NCI-H2081 (cell line): ENCODE measurements at regions not wholly inside any gene's neighbourhood (a gene's known extent, or its start where the extent isn't known, plus 50 kb on each side); places are given as distances from the start of the nearest gene placed in this dataset.
A peak's percentile ranks its signal among the peaks of the same experiment; 100 is the strongest.
"Not testable (repeated sequence)": the region's sequence is repeated elsewhere in the genome, so short reads cannot be mapped to it uniquely, and the experiment has no call there.

Experiments used
- DNase-seq, 2 experiments: peaks; one replicate each; lab custom pipeline; 2025; lab: John Stamatoyannopoulos, UW

DNA sequence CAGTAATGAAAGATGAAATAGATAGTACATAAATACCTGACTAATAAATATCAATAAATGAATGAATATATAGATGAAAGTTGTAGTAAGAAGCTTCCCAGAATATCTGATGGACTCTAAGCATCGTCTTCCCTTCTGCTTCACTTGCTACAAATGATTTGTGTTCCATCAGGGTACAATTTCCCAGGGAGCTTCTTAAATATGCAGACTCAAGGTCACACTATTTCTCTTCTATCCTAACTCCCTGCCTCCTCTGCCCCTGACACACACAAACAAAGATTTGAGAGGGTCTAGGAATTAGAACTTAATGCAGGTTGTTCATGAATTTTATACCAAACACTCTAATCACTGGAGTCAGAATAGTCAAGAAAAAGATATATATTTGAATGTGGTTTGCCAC lies 415.9 kb upstream of the TMPRSS15 start:
- DNase-seq, result no peak

DNA sequence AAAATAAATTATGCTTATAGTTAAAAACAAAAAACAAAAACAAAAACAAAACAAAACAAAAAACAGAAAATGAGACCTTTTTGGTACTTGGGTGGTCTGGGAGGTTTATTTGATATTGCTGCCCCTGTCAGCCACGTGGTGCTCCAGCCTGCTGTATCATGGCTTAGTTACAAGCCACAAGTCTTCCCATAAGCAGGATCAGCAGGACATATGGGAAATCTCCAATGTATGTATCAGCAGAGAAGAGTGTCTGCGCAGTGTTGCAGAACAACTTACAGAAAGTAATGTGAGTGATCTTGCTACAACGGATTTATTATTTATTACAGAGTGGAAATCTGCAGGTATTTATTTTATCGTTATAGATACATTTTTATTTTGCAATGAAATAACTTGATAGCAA lies 423.0 kb upstream of the TMPRSS15 start:
- no peak for DNase-seq

DNA sequence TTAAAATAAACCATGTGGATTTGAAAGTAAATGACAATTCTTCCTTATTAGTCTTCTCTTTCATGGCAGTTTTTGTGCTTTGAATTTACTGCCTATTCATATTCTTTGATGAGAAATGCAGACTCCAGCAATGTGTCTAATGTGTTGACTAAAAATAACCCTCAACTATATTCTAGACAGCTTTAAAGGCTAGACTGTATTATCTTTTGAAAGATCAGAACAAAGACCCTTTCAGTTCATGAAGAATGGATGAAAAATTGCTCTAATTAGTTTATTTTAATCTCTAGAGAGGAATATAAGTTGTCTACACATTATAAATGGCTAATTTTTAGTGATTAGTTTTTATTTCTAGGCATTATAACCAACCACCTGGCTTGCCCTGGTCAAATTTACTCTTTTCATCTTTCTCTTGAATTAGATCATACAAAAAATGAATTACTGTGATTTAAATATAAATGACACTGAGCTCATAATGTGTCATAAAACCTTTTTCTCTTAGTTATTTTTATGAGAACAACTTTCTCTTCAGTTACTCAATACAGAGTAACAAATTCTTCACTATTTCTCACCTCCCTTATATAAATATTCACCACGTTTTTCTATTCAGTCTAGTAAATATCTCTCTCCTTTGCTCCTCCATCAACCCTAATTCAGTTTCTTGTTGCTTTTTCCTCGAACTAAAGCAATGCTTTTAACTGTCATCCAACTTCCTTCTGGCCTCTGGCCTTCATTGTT lies 428.5 kb upstream of the TMPRSS15 start:
- DNase-seq, result peak in 1 of 2 experiments; percentile 21

DNA sequence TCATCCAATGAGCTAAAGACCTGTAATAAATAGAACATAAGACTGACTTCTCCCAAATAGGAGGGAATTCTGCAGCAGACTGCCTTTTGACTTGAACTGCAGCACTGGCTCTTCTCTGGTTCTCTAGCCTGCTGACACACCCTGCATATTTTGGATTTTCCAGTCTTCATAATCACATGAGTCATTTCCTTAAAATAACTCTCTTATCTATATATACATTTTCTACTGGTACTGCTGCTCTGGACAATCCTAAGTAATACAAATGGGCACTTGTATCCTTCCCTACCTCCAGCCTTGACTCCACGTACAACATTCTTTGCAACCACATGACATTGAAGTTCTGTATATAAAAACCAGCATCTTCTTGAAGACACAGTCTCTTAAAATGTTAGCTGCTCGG lies 429.4 kb upstream of the TMPRSS15 start:
- no peak for DNase-seq

DNA sequence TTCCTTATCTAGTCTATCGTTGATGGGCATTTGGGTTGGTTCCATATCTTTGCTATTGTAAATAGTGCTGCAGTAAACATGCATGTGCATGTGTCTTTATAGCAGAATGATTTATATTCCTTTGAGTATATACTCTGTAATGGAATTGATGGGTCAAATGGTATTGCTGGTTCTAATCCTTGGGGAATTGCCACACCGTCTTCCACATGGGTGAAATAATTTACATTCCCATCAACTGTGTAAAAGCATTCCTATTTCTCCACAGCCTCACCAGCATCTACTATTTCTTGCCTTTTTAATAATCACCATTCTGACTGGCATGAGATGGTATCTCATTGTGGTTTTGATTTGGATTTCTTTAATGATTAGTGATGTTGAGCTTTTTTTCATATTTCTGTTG lies 430.5 kb upstream of the TMPRSS15 start:
- DNase-seq, result not testable (repeated sequence)

DNA sequence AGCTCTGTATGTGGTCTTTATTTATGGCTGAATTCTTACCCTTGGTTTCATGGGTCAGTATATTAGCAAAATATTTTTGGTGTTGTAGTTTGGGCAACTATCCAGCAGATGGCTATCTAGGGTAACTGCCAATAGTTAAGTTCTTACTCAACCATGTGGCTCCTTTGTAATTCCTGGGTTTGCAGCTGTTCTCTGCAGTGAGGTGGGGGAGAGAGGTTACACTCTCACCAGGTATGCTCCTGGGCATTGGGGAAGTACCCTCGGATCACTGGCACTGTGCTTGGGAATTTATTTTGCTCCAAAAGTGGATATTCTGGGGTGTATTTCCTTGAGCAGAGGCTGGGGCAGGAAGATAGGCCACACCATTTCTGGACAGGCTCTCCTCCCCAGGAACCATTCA lies 436.7 kb upstream of the TMPRSS15 start:
- peak in 1 of 2 experiments; percentile 2 for DNase-seq

DNA sequence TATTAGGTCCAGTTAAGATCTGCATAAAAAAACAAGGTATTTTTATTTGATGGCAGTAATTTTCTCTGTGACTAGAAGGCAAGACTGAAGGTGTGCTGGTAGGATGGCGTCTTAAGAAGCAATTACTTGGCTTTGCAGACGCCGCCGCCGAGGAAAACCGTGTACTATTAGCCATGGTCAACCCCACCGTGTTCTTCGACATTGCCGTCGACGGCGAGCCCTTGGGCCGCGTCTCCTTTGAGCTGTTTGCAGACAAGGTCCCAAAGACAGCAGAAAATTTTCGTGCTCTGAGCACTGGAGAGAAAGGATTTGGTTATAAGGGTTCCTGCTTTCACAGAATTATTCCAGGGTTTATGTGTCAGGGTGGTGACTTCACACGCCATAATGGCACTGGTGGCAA lies 454.0 kb upstream of the TMPRSS15 start:
- DNase-seq, result not testable (repeated sequence)

DNA sequence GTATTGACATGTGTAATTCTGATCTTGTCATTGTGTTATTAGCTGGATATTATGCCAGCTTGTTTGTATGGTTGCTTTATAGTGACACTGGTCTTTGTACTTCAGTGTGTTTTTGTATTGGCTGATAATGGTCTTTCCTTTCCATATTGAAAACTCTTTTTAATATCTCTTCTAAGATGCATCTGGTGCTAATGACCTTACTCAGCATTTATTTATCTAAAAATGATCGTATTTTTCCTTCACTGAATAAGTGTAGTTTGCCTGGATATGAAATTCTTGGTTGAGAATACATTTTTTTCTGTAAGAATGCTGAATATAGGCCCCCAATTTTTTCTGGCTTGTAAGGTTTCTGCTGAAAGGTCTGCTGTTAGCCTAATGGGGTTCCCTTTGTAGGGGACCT lies 465.5 kb upstream of the TMPRSS15 start:
- DNase-seq, result no peak

DNA sequence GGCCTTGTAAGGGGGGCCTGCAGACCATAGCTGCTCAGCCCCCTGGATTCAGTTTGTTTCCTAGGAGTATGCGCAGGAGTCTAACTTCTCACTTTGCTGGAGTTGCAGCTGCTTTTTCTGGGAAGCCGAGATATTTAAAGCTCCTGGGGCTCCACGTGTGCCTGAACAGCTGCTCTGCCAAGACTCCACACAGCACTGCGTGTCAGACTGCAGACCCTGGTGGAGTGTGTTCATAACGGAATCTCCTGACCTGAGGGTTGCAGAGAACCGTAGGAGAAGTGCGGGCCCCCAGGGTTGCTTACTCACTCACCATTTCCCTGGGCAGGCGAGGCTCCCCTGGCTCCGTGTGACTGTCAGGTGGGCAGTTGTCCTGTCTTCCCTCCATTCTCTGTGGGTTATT lies 474.3 kb upstream of the TMPRSS15 start:
- DNase-seq, result no peak

DNA sequence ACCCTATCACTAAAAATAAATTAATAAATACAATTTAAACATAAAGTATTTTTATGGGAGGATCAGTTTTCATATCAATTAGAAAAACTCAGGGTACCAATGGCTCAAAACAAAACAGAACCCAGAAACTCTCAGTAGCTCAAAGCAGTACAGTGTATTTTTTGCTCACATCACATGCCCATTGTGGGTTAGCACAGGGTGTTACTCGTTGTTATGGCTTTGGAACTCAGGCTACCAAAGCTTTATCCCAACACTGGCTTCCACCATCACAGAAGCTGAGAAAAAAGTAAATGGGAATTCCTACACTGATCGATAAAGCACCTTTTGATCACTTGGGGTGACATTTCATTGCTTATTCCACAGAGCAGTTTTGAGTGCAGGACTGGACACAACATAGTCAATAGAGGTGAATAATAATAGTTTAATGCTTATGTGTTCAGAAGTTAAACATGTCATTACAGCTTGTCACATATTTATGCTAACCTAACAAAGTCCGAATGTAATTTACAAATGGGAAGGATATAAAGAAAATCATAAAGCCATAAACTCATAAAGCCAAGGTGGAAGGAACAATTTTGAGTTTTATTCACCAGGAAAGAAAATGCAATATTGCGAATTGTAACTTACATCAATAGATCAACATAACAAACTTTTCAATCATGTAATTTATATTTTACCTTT lies 484.5 kb upstream of the TMPRSS15 start:
- DNase-seq, result no peak

DNA sequence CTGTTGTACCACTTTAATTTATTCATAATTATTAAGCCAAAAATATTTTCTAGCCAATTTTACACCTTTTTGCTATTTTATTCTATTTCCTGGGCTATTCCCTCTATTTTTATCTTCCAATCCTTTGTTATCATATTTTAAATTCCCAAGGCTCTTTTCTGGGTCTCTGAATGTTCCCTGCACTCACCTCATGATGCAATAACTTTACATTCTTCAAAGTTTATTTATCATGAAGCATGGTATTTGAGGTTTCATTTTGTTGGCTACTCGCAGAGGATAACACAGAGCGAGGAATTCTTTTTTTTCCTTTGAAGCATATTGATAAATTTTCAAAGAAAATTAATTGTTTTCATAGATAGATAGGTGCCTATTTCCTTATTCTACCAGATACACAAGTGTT lies 489.8 kb upstream of the TMPRSS15 start:
- no peak for DNase-seq

DNA sequence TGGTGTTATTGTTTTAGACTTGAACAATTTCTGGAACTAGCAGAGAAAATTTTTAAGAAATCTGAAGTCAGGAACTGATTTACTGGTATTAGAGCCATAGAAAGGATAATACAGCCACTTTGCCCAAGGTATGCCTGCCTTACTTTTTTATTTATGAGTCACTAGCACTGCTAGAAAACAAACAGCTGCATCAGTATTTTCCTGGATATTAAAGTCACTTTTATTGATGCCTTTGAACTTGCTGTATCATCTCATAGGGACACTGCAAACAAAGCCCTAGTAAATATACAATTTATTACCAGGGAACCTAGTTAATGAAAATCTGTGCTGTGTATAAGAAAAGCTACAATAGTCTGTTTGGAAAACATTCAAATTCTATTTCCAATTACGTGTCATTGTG lies 490.8 kb upstream of the TMPRSS15 start:
- no peak for DNase-seq

DNA sequence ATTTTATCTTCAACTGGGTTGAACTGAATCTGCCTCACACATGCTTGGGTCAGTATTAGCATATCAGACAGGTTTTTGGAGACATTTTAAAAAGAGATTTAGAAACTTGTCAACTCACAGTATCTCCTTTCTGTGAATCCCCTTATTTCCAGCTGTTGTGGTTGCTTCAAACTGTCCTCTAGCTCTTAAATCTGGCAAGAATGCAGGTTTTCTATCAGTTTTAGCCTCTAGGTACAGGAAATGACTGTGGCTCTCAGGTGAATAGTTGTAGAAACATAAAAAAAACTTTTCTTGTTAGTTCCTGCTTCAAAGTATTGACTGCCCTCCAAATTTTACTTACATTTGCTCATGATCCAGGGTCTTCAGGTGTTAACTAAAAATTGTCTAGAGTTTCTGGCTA lies 495.7 kb upstream of the TMPRSS15 start:
- DNase-seq, result no peak

DNA sequence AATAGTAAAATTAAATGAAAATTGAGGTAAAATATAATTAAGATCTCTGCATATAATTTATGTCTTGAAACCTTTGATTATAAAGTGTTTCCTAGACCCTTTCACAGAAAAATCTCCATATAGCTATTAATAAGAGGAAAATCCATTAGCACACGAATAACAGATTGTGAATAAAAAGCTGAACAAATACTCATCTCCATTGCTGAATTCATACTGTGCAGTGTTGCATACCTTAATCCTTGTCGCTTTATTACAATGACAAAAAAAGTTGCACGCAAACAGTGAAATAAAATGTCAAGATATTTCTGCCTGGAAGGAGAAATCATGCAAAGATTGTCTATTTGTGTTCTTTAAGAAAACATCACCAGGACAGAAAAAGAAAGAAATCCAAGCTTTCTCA lies 499.1 kb upstream of the TMPRSS15 start:
- DNase-seq, result no peak

DNA sequence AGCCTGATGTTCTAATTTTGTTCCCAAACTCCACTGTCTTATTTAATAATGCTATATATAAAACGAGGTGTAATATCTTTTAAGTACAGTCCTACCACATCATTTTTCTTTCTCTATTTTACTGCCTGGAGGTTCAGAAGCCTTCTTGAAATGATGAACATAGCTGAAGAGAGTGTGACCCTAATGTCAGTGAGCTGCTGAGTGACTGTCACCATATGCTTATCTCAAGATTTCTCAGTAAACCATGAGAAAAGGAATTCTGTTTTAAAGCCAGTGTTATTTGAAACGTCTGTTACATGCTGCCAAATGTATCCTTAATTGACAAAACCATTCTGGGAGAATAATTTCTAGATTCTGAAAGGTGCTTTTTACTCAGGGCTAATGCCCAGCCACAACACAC lies 503.5 kb upstream of the TMPRSS15 start:
- DNase-seq, result no peak

DNA sequence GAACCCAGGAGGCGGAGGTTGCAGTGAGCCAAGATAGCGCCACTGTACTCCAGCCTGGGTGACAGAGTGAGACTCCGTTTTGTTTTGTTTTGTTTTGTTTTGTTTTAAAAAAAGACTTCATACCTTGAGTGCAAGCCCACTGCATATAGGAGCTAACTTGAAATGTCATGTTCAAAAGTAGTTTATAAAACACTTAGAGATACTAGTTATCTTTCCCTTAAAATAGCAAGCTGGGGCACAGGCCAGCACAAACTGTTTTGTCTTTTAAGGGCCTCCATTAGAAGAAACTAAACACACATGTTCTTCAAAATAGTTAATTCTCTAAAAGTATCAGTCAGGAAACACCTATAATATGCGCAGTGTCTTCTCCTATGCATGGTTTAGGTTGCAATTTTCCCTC lies 505.1 kb upstream of the TMPRSS15 start:
- no peak for DNase-seq

DNA sequence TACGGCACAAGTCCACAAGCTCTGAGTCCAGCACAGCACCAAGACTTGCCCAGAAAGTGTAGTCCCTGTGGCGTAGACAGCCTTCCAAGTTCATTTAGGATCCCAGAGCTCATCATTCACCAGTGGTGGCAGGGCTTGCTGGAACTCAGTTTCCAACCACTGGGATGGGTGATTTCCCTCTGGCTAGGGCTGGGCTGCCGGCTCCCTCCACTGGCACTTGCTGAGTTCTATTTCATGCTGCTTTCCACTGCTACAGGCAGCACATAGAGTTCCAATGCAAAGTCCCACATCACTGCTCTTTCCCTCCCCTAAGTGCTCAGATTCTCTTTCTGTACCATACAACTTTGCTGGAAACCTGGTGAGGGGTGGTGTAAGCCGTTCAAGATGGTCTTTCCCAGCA lies 510.3 kb upstream of the TMPRSS15 start:
- no peak for DNase-seq

DNA sequence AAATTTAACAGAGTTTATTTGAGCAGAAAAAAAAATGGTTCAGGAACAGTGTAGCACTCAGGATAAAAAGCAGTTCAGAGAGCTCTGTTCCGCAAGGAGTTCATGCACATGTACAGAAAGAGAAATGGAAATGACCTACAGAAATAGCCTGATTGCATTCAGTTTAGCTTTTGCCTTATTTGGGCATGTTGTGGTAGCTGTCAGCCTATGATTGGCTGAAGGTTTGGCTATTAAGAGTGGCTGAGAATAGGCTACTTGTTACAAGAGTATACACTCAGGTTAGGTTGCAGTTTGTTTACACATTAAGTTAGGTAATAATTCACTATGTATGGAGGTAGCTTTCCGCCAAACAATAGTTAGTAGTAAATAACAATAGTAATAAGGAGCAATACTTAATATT lies 511.0 kb upstream of the TMPRSS15 start:
- DNase-seq, result no peak

DNA sequence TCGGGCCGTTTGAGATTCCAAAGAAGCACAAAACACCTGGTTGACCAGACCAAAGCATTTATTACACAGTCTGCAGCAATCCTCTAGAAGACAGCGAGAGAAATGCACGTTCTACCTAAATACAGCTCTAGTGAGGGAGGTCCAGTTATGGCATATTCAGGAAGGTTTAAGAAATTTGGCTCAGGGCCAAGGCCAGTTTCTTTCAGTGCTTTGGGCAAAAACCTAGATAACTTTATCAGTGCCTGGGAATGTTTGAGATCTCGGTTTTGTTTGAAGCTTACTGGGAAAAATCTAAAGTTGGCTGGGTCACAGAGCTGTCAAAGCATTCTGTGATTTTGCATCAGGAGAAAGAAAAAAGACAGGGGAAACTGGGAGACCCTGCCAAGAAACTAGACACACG lies 514.0 kb upstream of the TMPRSS15 start:
- no peak for DNase-seq

DNA sequence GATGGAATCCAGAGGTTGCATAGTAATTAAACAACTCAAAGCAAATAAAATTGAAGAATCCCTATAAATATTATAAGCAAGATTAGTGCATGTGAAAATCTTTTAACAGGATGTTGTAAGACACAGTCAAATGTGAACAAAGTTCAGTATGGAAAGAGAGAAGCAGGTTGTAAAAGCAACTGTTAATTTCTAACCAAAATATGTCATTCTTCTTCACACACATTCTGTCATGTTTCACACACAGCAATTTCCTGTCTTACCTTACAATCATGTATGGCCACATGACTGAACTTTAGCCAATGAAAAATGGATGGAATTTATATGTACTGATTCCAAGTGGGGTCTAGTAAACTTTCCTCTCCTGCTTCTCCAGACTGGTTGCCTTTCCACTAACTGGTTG lies 527.7 kb upstream of the TMPRSS15 start:
- DNase-seq, result no peak

DNA sequence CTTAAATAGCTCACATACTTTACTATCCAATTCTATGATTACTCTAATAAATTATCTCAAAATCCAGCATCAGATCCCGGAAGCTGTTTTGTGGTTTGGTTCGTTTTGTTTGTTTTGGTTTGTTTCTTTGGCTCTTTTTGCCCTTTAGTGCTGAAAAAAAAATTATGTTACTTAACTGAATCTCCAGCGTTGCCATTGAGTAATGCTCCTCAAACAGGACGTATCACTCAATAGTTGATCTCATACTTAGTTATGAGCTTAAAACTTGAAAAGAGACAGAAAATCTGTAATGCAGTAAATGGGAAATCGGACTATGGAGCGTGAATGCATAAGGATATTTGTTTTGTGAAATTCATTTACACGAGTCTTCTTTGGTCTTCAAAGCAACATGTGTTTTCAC lies 533.8 kb upstream of the TMPRSS15 start:
- DNase-seq, result no peak

DNA sequence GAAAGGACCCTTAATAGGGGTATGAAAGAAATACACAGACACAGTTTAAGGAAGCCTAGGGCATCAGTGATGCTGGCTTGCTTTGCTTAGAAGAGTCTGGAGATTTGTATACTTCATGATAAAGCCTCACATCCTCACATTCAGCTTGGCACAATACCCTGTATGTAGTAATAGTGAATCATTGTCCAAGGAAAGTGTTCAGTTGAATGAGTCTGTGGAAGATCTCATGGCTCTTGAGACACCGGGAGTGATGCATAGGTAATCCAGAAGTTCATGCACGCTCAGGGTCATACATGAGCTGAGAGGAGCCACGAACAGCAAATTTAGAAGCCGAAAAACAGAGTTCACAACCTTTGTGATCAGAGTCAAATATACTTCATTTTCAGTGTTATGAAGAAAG lies 537.2 kb upstream of the TMPRSS15 start:
- no peak for DNase-seq

DNA sequence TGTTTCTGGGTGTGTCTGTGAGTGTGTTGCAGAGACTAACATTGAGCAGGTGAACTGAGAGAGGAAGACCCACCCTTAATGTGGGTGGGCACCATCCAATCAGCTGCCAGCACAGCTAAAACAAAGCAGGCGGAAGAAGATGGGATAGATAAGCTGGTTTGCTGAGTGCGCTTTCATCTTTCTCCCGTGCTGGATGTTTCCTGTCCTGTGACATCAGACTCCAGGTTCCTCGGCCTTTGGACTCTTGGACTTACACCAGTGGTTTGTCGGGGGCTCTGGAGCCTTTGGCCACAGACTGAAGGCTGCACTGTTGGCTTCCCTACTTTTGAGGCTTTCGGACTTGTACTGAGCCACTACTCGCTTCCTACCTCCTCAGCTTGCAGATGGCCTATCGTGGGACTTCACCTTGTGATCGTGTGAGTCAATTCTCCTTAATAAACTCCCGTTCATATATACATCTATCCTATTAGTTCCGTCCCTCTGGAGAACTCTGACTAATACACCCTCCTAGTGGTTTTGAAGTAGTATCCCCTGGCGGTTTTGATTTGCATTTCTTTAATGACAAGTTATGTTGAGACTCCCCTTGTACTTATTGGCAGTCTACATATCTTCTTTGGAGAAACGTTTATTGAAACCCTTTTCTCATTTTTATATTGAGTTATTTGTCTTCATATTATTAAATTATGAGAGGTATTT lies 546.6 kb upstream of the TMPRSS15 start:
- no peak for DNase-seq
